ENCODE measurements at regions not wholly inside any gene's neighbourhood (a gene's known extent, or its start where the extent isn't known, plus 50 kb on each side); places are given as distances from the start of the nearest gene placed in this dataset.

- Histone ChIP-seq H3K4me1 (ENCODE audit: insufficient read depth, low read length, poor library complexity, severe bottlenecking) (no peaks in the 10 kb centered on the region), H2AFZ (ENCODE audit: low read length) (no peak overlapping the region), H3K4me2 (ENCODE audit: low read depth, low read length, poor library complexity, severe bottlenecking) (no peak overlapping the region), H3K9me2 (replicated peaks; ENCODE audit: low read depth, low read length) (no peaks in the 10 kb centered on the region), H3K79me2 (ENCODE audit: insufficient read depth, low read length) (no peaks in the 10 kb centered on the region), H3K9ac (ENCODE audit: low read depth, low read length, poor library complexity, severe bottlenecking) (no peak overlapping the region), H3K9me3 (ENCODE audit: insufficient read depth, low read depth, low read length) (no peaks in the 10 kb centered on the region), H3K4me3 (ENCODE audit: low read length, poor library complexity, severe bottlenecking) (no peak overlapping the region), H3K27me3 (ENCODE audit: insufficient read depth, low read length, poor library complexity, severe bottlenecking) (no peaks in the 10 kb centered on the region), H3K36me3 (ENCODE audit: insufficient read depth, low read length) (no peaks in the 10 kb centered on the region), H4K20me1 (ENCODE audit: insufficient read depth, low read length, poor library complexity, severe bottlenecking) (no peaks in the 10 kb centered on the region), H3F3A (ENCODE audit: low read depth) (no peaks in the 10 kb centered on the region)
- no peak for TF ChIP-seq EZH2phosphoT487 (IDR thresholded peaks at IDR 0.05; ENCODE audit: borderline replicate concordance)
- TF ChIP-seq CTCF (conservative IDR thresholded peaks at IDR 0.05; ENCODE audit: low read length), result no peak
Observed at GRCh38 chr15:93474728-93475127, 385.7 kb upstream of the RGMA start.

GRCh38 chr15:93469994-93470393 is 381.0 kb upstream of the RGMA start:
- H3K9me3 ChIP-seq (ENCODE audit: insufficient read depth, low read depth, low read length), result no peaks in the 10 kb centered on the region
- no peak overlapping the region for H3K4me3 ChIP-seq (ENCODE audit: low read length, poor library complexity, severe bottlenecking)
- no peaks in the 10 kb centered on the region for H3F3A ChIP-seq (ENCODE audit: low read depth)
- H3K4me1 ChIP-seq (ENCODE audit: insufficient read depth, low read length, poor library complexity, severe bottlenecking), result no peaks in the 10 kb centered on the region
- H3K36me3 ChIP-seq (ENCODE audit: insufficient read depth, low read length), result no peaks in the 10 kb centered on the region
- H3K79me2 ChIP-seq (ENCODE audit: insufficient read depth, low read length), result no peaks in the 10 kb centered on the region
- TF ChIP-seq CTCF (conservative IDR thresholded peaks at IDR 0.05; ENCODE audit: low read length), result no peak
- no peak for TF ChIP-seq EZH2phosphoT487 (IDR thresholded peaks at IDR 0.05; ENCODE audit: borderline replicate concordance)
- no peaks in the 10 kb centered on the region for H4K20me1 ChIP-seq (ENCODE audit: insufficient read depth, low read length, poor library complexity, severe bottlenecking)
- no peaks in the 10 kb centered on the region for H3K27me3 ChIP-seq (ENCODE audit: insufficient read depth, low read length, poor library complexity, severe bottlenecking)
- no peak overlapping the region for H3K4me2 ChIP-seq (ENCODE audit: low read depth, low read length, poor library complexity, severe bottlenecking)
- no peak overlapping the region for H3K9ac ChIP-seq (ENCODE audit: low read depth, low read length, poor library complexity, severe bottlenecking)
- H3K9me2 ChIP-seq (replicated peaks; ENCODE audit: low read depth, low read length), result no peaks in the 10 kb centered on the region
- H2AFZ ChIP-seq (ENCODE audit: low read length), result no peak overlapping the region

GRCh38 chr15:93467337-93467736 is 378.3 kb upstream of the RGMA start:
- no peak overlapping the region for H2AFZ ChIP-seq (ENCODE audit: low read length)
- no peak overlapping the region for H3K4me2 ChIP-seq (ENCODE audit: low read depth, low read length, poor library complexity, severe bottlenecking)
- H3K9me3 ChIP-seq (ENCODE audit: insufficient read depth, low read depth, low read length), result no peaks in the 10 kb centered on the region
- H3K27me3 ChIP-seq (ENCODE audit: insufficient read depth, low read length, poor library complexity, severe bottlenecking), result no peaks in the 10 kb centered on the region
- no peaks in the 10 kb centered on the region for H3K36me3 ChIP-seq (ENCODE audit: insufficient read depth, low read length)
- H4K20me1 ChIP-seq (ENCODE audit: insufficient read depth, low read length, poor library complexity, severe bottlenecking), result no peaks in the 10 kb centered on the region
- H3K4me3 ChIP-seq (ENCODE audit: low read length, poor library complexity, severe bottlenecking), result no peak overlapping the region
- no peak overlapping the region for H3K9ac ChIP-seq (ENCODE audit: low read depth, low read length, poor library complexity, severe bottlenecking)
- H3F3A ChIP-seq (ENCODE audit: low read depth), result no peaks in the 10 kb centered on the region
- no peaks in the 10 kb centered on the region for H3K79me2 ChIP-seq (ENCODE audit: insufficient read depth, low read length)
- no peak for TF ChIP-seq CTCF (conservative IDR thresholded peaks at IDR 0.05; ENCODE audit: low read length)
- TF ChIP-seq EZH2phosphoT487 (IDR thresholded peaks at IDR 0.05; ENCODE audit: borderline replicate concordance), result no peak
- H3K9me2 ChIP-seq (replicated peaks; ENCODE audit: low read depth, low read length), result no peaks in the 10 kb centered on the region
- H3K4me1 ChIP-seq (ENCODE audit: insufficient read depth, low read length, poor library complexity, severe bottlenecking), result no peaks in the 10 kb centered on the region

Data from Loucy (cell line).